ENCODE measurements at regions not wholly inside any gene's neighbourhood (a gene's known extent, or its start where the extent isn't known, plus 50 kb on each side); places are given as distances from the start of the nearest gene placed in this dataset.
"Not testable (repeated sequence)": the region's sequence is repeated elsewhere in the genome, so short reads cannot be mapped to it uniquely, and the experiment has no call there.

DNA sequence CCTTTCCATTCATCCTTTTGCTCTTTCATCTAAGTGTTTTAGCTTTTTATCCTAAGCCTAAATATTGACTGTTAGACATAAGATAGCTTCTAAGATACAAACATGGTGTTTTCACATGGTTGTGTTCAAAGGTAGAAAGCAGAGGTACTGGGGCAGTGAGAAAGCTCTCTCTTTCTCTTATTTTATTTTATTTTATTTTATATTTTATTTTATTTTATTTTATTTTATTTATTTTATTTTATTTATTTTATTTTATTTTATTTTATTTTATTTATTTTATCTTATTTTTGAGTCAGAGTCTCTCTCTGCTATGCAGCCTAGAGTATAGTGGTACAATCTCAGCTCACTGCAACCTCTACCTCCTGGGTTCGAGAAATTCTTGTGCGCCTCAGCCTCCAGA lies 287.2 kb downstream of the IKZF2 start:
- DNase-seq (ENCODE audit: low read depth), result no peak

DNA sequence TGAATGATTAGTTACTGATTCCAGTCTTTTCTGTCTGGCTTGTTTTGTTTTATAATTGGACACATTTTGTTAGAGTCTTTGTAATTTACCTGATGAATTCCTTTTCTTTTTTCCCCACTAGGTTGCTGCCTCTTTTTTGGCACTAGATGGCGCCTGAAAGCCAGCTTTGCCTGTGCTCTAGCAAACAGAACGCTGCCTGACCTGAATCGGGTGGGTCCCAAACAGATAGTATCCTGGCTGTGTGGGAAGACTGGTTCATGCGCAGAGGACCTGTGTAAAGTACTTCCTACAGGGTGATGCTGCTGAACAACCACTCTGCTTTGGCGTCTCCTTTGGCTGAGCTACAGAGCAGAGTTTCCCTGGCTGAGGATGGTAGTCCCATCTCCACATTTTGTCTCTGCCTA lies 288.2 kb downstream of the IKZF2 start:
- no peak for DNase-seq (ENCODE audit: low read depth)

DNA sequence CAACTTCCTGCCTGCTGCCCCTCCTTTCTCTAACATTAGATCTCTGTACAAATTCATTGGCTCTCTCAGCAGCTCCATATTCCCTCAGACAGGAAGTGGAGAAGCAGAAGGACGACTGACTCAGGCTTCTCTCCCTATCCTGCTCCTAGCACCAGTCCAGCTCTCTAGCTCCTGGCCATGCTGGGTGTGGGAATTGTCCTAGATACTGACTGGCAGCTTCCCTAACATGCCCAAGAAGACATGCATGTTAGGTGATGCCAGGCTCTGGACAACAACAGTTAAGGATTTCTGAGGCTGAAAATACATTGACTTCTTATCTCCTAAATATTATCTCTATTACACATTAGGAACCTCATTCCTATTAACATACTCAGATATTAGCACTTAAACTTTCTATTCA lies 292.9 kb downstream of the IKZF2 start:
- no peak for DNase-seq (ENCODE audit: low read depth)

DNA sequence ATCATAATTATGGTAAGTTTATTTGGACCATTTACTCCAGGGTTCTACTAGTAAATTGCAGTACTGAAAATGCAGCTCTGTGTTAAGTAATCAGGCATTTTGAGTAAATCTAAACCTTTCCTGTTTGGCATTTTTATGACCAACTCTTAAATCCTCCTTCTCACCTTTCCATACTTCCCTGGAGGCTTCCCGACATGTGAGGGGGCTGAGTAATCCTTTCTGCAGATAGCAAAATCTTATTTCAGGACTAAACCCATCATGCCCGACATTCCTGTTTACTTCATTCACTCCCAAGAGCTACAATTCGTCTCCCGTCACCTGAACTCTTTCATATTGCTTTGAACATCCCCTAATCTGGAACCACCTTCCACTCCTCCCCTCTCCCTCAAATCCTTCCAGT lies 296.6 kb downstream of the IKZF2 start:
- no peak for DNase-seq (ENCODE audit: low read depth)

- DNase-seq (ENCODE audit: low read depth), result no peak
Measured at GRCh38 chr2:212854116-212854515, 297.3 kb downstream of the IKZF2 start.

- DNase-seq (ENCODE audit: low read depth), result no peak
Measured at GRCh38 chr2:212845941-212846340, 305.5 kb downstream of the IKZF2 start.

DNA sequence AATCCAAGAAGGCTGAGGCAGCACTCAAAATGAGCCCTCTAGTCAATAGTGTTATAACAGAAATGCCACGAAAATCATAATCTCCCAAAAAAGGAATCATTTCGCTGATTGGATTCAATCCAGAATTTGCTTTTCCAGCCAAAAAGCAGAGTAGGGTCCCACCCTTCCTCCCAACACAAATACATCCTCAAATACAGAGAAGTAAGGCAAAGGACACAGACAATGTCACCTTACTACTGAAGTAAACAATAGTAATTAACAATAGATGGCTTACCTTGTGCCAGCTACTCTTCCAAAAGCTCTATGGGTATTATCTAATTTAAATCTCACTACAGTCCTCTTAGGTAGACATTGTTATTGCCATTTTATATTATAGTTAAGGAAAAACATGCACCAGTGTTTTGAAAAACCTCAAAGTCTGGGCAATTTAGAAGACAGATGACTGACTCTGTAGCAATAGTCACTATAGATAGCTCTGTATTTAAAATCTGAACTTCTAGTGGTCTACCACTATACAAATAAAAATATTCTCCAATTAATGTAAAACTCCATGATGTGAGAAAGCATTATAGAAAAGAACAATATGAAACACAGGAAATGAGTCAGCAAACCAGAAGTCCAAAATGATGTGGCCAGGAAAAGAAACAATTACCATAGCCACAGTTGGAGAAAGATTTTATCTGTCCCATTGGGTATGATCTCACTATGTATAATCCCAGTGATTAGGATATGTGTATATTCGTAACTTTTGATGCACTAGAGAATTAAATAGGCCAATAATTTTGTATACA lies 305.0 kb upstream of the ERBB4 start:
- peak; percentile 77 for DNase-seq (ENCODE audit: low read depth)

GRCh38 chr2:212842544-212843185 lies 304.1 kb upstream of the ERBB4 start:
- no peak for DNase-seq (ENCODE audit: low read depth)

GRCh38 chr2:212841460-212841859 lies 302.9 kb upstream of the ERBB4 start:
- no peak for DNase-seq (ENCODE audit: low read depth)

DNA sequence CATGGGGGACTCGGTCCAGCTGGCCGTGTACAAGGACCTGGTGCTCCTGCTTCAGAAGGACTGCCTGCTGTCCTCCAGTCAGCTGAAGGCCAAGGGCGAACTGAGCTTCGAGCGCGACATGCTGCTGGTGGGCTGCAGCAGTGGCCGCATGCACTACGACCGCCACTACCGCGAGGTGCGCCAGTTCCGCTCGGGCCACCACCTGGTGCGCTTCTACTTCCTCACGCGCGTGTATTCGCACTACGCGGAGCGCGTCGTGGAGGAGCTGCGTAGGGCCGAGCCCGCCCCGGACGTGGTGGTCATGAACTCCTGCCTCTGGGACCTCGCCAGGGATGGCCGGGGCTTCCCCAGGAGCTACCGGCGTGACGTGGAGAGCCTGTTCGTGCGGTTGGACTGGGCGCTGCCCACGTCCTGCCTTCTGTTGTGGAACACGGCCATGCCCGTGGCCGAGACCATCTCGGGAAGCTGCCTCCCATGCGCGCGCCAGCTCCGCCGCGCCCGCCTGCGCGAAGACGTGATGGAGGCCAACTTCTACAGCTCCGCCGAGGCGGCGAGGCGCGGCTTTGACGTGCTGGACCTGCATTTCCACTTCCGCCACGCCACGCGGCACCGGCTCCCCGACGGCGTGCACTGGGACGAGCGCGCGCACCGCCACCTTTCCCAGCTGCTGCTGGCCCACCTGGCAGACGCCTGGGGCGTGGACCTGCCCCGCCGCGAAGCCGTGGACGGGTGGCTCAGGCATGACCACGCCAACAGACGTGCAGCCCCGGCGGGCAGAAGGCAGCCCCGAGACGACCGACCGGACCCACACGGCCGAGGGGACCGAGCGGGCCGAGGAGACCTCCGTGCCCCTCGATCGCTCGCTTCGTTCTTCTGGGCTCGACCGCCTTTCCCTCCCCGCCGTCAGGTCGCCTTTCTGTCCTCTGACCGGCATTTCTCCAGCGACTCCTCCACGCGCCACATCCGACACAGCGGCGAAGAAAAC lies 293.9 kb upstream of the ERBB4 start:
- DNase-seq (ENCODE audit: low read depth), result no peak

DNA sequence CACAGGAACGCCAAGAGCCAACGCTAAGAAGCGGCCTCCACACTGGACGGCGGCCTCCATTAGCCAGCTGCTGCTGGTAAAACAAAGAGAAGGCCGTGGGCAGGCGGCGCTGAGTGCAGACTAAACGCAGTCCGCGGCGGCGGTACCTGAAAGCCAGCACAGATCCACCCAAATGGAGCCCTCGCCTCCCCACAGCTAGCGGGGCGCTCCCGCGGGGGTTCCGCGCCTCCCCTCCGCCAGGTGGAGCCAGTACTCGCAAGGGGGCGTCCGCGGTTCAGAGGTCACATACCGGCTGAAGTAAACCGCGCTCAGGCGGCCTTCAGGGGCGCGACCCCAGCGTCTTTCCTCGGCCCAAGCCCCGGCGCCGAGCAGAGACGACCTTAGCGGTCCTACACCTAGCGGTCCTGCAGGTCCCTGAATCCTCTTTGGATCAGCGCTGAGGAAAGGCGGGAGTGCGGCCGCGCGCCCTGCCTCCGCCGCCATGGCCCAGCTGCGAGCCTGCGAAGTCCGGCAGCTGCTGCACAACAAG lies 293.1 kb upstream of the ERBB4 start:
- DNase-seq (ENCODE audit: low read depth), result no peak

DNA sequence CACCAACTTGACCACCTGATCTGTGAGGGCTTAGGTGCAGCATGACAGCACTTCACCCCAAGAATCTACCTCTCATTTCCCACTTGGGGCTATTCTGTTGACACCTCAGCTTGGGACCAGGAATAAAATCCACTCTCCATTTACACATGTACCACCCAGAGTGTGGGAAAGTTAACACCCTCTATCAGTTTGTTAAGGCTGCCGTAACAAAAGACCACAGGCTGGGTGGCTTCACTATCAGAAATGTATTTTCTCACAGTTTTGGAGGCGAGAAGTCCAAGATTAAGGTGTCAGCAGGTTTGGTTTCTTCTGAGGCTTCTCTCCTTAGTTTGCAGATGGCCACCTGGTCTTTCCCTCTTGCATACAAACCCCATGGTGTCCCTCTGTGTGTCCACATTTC lies 277.7 kb upstream of the ERBB4 start:
- no peak for DNase-seq (ENCODE audit: low read depth)

- DNase-seq (ENCODE audit: low read depth), result no peak
Measured at GRCh38 chr2:212815453-212815852, 276.9 kb upstream of the ERBB4 start.

DNA sequence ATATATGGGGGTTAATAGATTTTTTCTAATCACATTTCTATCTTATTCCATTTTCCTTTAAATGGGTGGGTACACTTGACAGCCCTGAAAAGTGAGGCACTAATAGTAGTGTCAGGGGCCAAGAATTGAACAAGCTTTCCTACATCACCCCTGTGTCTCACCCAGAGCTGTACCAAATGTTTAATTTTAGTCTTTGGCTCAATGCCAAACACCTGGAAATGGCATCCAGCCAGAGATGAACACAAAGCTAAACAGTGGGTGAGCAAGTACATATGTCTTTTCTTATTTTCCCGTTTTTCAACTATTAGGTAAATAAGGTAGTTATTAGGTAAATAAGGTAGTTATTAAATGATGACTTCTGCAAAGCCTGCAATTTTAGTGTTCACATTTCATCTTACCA lies 276.3 kb upstream of the ERBB4 start:
- DNase-seq (ENCODE audit: low read depth), result no peak

GRCh38 chr2:212811921-212812320 lies 273.3 kb upstream of the ERBB4 start:
- no peak for DNase-seq (ENCODE audit: low read depth)

DNA sequence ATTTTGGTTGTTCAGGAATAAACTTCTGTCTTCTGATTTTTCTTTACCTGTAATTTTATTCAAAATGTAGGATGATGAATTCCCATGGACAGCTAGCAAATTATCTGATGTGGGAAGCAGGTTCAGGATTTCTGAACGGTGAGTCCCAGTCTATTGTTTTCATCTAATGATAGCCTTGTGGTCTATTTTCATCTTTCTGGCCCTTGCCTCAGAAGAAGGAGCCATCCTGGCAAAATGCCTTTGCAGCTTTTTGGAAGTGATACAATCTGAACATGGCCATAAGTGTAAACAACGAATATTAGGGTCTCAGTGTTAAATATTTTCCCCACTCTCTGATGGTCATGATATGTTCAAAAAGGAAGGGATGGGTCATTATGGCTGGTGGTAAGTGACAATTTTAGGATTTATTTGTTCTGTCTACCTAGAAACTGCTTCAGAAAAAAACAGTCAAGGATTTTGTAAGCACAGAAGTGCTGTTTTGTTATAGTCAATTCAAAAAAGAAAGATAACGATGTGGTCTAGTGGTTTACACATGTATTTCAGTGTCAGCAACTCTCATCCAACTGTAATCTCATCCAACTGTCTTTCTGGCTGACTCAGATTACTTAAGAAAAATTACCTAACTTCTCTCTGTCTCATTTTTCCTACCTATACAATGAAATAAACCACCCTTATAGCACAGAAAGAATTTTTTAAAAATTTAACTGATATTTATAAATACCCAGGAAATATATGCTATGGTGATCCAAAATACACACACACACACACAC lies 272.6 kb upstream of the ERBB4 start:
- DNase-seq (ENCODE audit: low read depth), result no peak

DNA sequence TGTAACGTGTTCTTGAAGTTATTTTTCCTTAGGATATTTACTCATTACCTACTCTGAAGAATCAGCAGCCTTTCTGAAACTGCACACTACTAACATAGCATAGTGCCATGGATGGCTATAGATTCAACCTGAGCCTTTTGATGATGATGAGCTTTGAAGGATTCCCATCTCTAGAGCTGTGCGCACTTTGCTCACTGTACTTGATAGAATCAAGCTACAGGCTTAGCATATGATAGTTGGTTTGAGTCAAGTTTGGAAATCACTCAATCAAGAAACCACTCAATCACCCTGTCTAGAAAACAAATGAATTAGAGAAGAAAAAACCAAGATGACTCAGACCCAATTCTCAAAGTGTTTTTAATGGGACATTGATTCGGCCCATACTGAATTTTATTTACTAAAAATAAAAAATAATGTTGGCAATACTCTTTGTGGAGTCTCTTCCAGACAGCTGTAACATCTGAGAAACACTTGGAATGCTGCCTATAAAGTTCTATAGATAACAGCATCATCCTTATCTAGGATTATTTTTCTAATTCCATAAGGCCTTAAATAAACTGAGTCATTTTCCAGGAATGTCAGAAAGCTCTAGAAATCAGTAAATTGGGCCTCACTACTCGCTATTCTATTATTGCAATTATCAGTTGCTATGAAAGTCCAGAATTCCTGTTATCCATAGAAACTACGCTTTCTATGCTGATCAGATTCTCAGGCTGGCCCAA lies 259.0 kb upstream of the ERBB4 start:
- DNase-seq (ENCODE audit: low read depth), result no peak

DNA sequence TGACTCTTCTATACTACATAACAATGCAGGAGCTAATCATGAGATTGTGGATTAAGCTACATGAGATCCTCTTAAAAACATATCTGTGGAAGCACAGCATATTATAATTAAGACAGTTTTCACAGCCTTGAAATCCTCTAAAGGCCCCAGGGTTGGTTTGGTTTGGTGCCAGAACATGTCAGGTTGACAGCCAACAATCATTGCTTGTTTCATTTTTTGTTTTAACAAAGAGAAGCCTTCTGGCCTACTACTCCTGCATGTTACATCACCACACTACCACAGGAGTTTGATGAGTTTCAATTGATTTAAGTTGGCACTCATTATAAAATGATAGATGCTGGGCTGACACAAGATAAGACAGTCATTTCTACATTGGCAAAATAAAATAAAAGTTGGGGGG lies 255.9 kb upstream of the ERBB4 start:
- DNase-seq (ENCODE audit: low read depth), result no peak

DNA sequence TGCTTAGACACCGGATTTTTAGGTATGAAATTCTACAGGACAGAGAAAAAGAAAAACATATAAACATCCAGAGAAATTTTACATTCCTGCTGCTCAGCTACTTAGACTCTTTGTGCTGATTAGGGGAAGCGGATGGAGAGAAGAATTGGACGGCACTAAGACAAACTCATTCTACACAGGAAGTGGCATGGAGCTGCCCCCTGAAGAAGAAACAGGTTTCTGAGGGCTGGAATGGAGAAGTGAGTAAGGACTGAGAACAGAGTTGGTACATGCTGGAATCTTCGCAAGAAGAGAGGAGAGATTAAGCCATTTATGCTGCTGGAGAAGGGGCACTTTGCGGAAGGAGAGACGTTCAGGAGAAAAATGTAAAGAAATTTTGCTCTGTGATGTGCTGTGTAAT lies 253.0 kb upstream of the ERBB4 start:
- no peak for DNase-seq (ENCODE audit: low read depth)

- not testable (repeated sequence) for DNase-seq (ENCODE audit: low read depth)
Measured at GRCh38 chr2:212786088-212786487, 247.5 kb upstream of the ERBB4 start.

GRCh38 chr2:212777020-212777491 lies 238.5 kb upstream of the ERBB4 start:
- DNase-seq (ENCODE audit: low read depth), result no peak

Data from stromal cell of bone marrow (primary cell).